GM12873 (cell line): ENCODE measurements at regions not wholly inside any gene's neighbourhood (a gene's known extent, or its start where the extent isn't known, plus 50 kb on each side); places are given as distances from the start of the nearest gene placed in this dataset.

Source experiments
- TF ChIP-seq, protein P1 (sequence below): IDR thresholded peaks from 2 replicates; pipeline ENCODE4 v1.5.1; 2012; ENCODE audit warnings: low read depth, mild to moderate bottlenecking, moderate library complexity, low read length, control low read depth; ENCODE audit not compliant: insufficient read depth; ENCODE audit errors: missing control alignments

DNA sequence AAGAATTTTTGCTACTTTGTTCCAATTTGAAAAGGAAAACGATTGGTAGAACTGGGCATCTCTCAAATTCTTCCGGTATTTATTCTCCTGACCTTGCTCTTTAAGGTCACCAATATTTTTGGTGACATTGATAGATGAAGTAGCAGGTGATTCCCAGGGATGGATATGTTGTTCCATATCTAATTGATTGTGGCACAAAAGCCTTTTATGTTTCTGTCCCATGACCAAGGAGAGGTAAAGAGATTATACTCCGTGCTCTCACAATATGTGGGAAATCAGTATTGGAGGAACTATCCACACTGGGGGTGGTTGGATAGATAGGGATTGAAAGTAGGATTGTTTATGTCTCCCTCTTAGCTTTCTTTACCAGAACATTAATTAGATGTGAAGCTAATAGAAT, 61.7 kb upstream of the LRIG3 start:
- TF ChIP-seq, protein P1, sequence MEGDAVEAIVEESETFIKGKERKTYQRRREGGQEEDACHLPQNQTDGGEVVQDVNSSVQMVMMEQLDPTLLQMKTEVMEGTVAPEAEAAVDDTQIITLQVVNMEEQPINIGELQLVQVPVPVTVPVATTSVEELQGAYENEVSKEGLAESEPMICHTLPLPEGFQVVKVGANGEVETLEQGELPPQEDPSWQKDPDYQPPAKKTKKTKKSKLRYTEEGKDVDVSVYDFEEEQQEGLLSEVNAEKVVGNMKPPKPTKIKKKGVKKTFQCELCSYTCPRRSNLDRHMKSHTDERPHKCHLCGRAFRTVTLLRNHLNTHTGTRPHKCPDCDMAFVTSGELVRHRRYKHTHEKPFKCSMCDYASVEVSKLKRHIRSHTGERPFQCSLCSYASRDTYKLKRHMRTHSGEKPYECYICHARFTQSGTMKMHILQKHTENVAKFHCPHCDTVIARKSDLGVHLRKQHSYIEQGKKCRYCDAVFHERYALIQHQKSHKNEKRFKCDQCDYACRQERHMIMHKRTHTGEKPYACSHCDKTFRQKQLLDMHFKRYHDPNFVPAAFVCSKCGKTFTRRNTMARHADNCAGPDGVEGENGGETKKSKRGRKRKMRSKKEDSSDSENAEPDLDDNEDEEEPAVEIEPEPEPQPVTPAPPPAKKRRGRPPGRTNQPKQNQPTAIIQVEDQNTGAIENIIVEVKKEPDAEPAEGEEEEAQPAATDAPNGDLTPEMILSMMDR, result no peak

DNA sequence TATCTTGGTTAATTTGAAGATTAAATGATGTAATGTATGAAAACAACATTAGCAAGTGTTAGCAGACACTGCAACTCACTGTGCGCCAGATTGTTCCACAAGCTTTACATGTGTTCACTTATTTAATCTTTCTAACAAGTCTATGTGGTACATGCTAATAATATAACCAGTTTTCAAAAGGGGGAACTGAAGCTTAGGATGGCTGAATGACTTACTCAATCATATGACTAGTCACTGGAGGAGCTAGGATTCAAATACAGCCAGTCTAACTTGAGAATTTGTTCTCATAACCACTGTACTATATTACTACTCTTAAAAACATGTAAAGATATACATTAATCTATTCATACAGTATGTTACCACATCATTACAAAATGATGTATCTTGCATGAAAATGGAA, 60.5 kb upstream of the LRIG3 start:
- TF ChIP-seq, protein P1, result no peak

DNA sequence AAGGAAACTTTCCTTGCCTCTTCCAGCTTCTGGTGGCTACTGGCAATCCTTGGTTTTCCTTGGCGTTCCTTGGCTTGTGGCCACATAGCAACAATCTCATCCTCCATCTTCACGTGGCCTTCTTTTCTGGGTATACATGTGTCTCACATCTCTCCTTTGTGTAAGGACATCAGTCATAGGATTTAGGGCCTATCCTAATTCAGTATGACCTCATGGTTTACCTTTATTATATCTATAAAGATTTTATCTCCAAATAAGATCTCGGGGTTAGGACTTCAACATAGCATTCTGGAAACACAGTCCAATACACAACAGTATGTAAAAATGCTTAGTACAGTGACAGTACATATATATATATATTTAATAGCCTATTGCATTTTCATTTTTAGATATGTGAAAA, 58.4 kb upstream of the LRIG3 start:
- TF ChIP-seq, protein P1, result no peak

DNA sequence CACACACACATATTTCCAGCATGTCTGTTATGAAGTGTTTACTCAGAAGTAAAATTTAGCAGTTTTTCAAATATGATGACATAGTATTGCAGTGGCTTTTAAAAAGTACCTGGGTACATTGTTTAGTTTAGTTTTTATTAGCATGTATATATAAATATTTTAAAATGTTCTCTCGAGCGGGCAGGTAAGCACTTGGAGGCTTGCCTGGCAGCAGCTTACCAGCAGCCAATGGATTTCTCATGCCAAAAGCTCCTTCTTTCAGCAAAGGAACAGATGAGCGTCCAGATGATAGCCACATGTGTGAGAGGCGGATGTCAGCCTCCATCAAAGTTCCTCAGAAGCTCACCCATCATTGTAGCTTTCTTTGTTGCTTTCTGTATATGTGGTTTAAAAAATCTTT, 57.2 kb upstream of the LRIG3 start:
- TF ChIP-seq, protein P1, result no peak

DNA sequence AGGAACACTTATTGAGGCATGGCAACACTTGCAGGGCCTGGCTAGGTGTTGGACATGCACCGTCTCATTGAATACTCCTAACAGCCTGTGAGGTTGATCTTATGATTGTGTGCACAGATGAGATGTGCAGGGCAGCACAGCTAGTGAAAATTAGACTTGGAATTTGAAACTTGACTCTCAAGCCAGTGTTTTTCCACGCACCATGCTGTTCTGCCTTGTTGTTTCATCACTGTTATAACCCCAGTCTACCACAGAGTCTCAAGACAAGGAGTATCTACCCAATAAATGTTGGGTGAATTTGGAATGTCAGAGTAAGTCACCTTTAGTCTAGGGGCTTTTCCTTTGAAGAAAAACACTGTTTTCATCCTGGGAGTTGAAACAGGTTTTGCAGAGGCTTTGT, 55.8 kb upstream of the LRIG3 start:
- TF ChIP-seq, protein P1, result no peak
